IPS DF 6.9 (cell line): ENCODE measurements at regions not wholly inside any gene's neighbourhood (a gene's known extent, or its start where the extent isn't known, plus 50 kb on each side); places are given as distances from the start of the nearest gene placed in this dataset.
"Not testable (repeated sequence)": the region's sequence is repeated elsewhere in the genome, so short reads cannot be mapped to it uniquely, and the experiment has no call there.

ENCODE experiments used
- DNase-seq: peaks from one replicate; pipeline ENCODE4 v3.0.0-alpha.2; 2013; ENCODE audit warnings: low read depth, low spot score
- H3K27ac ChIP-seq: one replicate; pipeline ENCODE4 v1.5.1; 2013; ENCODE audit warnings: low read length, control low read depth
- H3K27me3 ChIP-seq: 2 replicates; pipeline ENCODE4 v1.6.1; 2013; ENCODE audit warnings: mild to moderate bottlenecking, low read length; ENCODE audit not compliant: control insufficient read depth, insufficient read depth
- H3K36me3 ChIP-seq: 2 replicates; pipeline ENCODE4 v1.6.1; 2013; ENCODE audit warnings: low read length; ENCODE audit not compliant: control insufficient read depth, insufficient read depth
- H3K4me1 ChIP-seq: 2 replicates; pipeline ENCODE4 v1.6.1; 2013; ENCODE audit warnings: low read length; ENCODE audit not compliant: control insufficient read depth, insufficient read depth
- H3K4me3 ChIP-seq: 2 replicates; pipeline ENCODE4 v1.5.1; 2013; ENCODE audit warnings: mild to moderate bottlenecking, low read length
- H3K9me3 ChIP-seq: 2 replicates; pipeline ENCODE4 v1.6.1; 2013; ENCODE audit warnings: low read length, inconsistent platforms; ENCODE audit not compliant: control insufficient read depth, insufficient read depth
- WGBS: extraction: QIAGEN DNeasy Blood & Tissue Kit; methylation state at CpG from one replicate; pipeline ENCODE4 v1.1.7; 2013; ENCODE audit warnings: mixed read lengths, missing lambda C conversion rate; ENCODE audit not compliant: insufficient read length, insufficient coverage; 5-methylcytosine and 5-hydroxymethylcytosine counted together

DNA sequence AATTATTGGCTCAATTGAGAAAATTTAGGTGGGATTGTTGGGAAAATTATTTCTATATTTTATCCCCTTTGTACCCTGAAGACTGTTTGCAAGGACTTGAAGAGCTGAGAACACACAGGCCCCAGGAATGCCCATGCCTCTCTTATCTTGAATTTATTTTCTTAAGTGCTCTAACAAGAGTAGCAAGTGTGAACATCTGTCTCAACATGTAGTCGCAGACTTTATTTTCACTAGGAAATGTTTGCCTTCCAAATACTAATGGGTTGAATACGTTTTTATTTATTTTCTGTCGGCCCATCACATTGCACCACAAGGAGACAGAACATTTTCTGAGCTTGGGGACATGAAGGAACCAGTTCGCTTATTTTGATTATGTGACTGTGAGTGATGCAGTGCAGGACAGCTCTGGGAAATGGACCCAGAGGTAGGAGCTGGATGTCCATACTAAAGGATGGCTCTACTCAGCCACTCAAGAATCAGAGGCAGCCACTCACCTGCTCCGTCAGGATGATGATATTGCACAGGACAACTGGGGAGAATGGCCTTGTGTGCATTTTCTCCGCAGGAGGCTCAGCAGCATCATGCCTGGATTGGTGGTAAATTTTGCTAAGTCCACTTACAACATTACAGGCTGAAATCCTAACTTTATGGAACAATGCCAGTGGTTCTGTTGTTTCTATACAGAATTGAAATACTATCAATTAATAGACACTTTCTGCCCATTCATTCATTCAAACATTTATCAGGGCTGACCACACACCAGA, 332.7 kb downstream of the FGFR2 start:
- DNase-seq: no peak
- Histone ChIP-seq H3K4me1 (no peaks in the 10 kb centered on the region; the same call in 1 of the 2 replicates), H3K4me3 (no peak overlapping the region), H3K36me3 (no peaks in the 10 kb centered on the region), H3K27ac (no peak overlapping the region), H3K27me3 (no peaks in the 10 kb centered on the region), H3K9me3 (no peaks in the 10 kb centered on the region)
- WGBS: no CpG with 5 or more reads among the region's 6 CpGs

DNA sequence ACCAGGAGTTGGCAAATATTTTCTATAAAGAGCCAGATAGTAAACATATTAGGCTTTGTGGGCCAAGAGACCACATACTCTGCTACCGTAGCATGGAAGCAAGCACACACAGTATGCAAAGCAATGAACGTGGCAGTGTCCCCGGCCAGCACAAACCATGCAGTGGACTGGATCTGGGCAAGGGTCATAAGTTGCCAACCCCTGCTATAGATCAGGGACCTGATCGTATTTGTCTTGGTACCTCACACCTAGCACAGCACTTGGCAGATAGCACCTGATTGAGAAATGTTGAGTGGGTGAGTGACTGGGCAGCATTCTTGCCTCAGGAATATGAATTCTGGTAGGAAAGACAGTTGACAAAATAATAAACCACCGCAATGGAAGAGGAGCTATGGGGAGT, 331.9 kb downstream of the FGFR2 start:
- H3K27me3 ChIP-seq: no peaks in the 10 kb centered on the region
- WGBS: no CpG with 5 or more reads among the region's 5 CpGs
- no peaks in the 10 kb centered on the region; the same call in 1 of the 2 replicates for H3K4me1 ChIP-seq
- no peaks in the 10 kb centered on the region for H3K9me3 ChIP-seq
- no peak overlapping the region for H3K27ac ChIP-seq
- no peaks in the 10 kb centered on the region for H3K36me3 ChIP-seq
- H3K4me3 ChIP-seq: no peak overlapping the region
- DNase-seq: no peak

GRCh38 chr10:121267236-121268003, 330.8 kb downstream of the FGFR2 start:
- no peaks in the 10 kb centered on the region for H3K36me3 ChIP-seq
- H3K4me1 ChIP-seq: no peaks in the 10 kb centered on the region; the same call in 1 of the 2 replicates
- no peak overlapping the region for H3K27ac ChIP-seq
- no peak for DNase-seq
- no peaks in the 10 kb centered on the region for H3K27me3 ChIP-seq
- no peaks in the 10 kb centered on the region for H3K9me3 ChIP-seq
- WGBS: 100% methylated on average over 1 of the region's 11 CpGs
- H3K4me3 ChIP-seq: no peak overlapping the region

- Histone ChIP-seq H3K27me3 (no peaks in the 10 kb centered on the region), H3K36me3 (no peaks in the 10 kb centered on the region), H3K4me1 (no peaks in the 10 kb centered on the region), H3K27ac (no peak overlapping the region), H3K4me3 (no peak overlapping the region), H3K9me3 (no peaks in the 10 kb centered on the region)
- 100% methylated on average over 1 of the region's 5 CpGs for WGBS
- DNase-seq: no peak
These were observed 329.9 kb downstream of the FGFR2 start for GRCh38 chr10:121268363-121268762.

- Histone ChIP-seq H3K9me3 (no peaks in the 10 kb centered on the region), H3K27me3 (no peaks in the 10 kb centered on the region), H3K4me1 (no peaks in the 10 kb centered on the region), H3K4me3 (no peak overlapping the region), H3K36me3 (no peaks in the 10 kb centered on the region), H3K27ac (no peak overlapping the region)
- DNase-seq: no peak
- WGBS: no CpG with 5 or more reads among the region's 4 CpGs
These were observed 329.3 kb downstream of the FGFR2 start for GRCh38 chr10:121268863-121269432.

GRCh38 chr10:121270906-121271305, 327.3 kb downstream of the FGFR2 start:
- H3K9me3 ChIP-seq: no peaks in the 10 kb centered on the region
- H3K4me3 ChIP-seq: no peak overlapping the region
- WGBS: no CpG with 5 or more reads among the region's 7 CpGs
- DNase-seq: no peak
- H3K36me3 ChIP-seq: no peaks in the 10 kb centered on the region
- H3K4me1 ChIP-seq: no peaks in the 10 kb centered on the region
- H3K27me3 ChIP-seq: no peaks in the 10 kb centered on the region
- no peak overlapping the region for H3K27ac ChIP-seq

DNA sequence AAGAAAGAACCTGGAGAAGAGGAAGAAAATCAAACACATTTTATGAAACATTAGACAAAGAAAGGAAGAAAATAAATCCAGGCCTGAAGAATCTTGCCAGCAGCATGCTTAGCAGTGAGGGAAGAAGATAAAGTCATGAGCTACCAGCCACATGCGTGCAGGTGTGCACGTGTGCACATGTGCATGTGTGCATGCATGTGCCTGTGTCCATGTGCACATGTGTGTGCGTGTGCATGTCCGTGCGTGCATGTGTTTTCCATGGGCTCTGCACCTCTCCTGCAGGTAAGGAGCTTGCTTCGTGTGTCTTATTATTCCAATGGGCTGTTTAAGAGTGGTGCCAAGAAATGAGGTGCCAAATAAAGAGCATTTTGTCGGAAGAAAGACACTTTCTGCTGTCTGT, 322.2 kb downstream of the FGFR2 start:
- H3K4me1 ChIP-seq: 0 out of 2 replicates have a peak, but pooled peaks cover 1% of the 10 kb centered on the region
- WGBS: no CpG with 5 or more reads among the region's 7 CpGs
- no peaks in the 10 kb centered on the region for H3K27me3 ChIP-seq
- no peaks in the 10 kb centered on the region for H3K9me3 ChIP-seq
- no peak for DNase-seq
- no peaks in the 10 kb centered on the region for H3K36me3 ChIP-seq
- H3K4me3 ChIP-seq: no peak overlapping the region
- no peak overlapping the region for H3K27ac ChIP-seq

- Histone ChIP-seq H3K27me3 (no peaks in the 10 kb centered on the region), H3K4me1 (0 out of 2 replicates have a peak, but pooled peaks cover 1% of the 10 kb centered on the region), H3K9me3 (no peaks in the 10 kb centered on the region), H3K27ac (no peak overlapping the region), H3K4me3 (no peak overlapping the region), H3K36me3 (no peaks in the 10 kb centered on the region)
- DNase-seq: no peak
- WGBS: no CpG with 5 or more reads among the region's 4 CpGs
These were observed 321.4 kb downstream of the FGFR2 start for GRCh38 chr10:121276822-121277221.

- not testable (repeated sequence) for H3K36me3 ChIP-seq, H3K27ac ChIP-seq, H3K4me3 ChIP-seq, H3K4me1 ChIP-seq, DNase-seq, H3K9me3 ChIP-seq, H3K27me3 ChIP-seq
- no CpG with 5 or more reads among the region's 3 CpGs for WGBS
These were observed 319.9 kb downstream of the FGFR2 start for GRCh38 chr10:121278386-121278785.

DNA sequence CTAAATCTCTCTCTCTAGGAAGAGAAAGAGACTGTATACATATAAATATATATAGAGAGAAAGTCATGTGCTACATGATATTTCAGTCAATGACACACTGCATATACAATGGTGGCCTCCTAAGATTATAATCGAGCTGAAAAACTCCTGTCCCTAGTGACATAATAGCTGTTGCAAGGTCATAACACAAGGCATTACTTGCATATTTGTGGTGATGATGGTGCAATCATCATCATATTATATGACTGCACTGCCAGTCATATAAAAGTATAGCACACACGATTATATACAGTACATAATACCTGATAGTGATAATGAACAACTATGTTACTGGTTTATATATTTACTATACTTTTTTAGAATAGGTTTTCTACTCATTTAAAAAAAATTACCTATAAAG, 316.7 kb downstream of the FGFR2 start:
- Histone ChIP-seq H3K4me3 (no peak overlapping the region), H3K4me1 (0 out of 2 replicates have a peak, but pooled peaks cover 3% of the 10 kb centered on the region), H3K9me3 (no peaks in the 10 kb centered on the region), H3K27me3 (no peaks in the 10 kb centered on the region), H3K36me3 (no peaks in the 10 kb centered on the region), H3K27ac (no peak overlapping the region)
- no peak for DNase-seq
- WGBS: no CpG with 5 or more reads among the region's 2 CpGs
